IMR-90 (cell line): ENCODE measurements at regions not wholly inside any gene's neighbourhood (a gene's known extent, or its start where the extent isn't known, plus 50 kb on each side); places are given as distances from the start of the nearest gene placed in this dataset.

Source experiments
- ATAC-seq: fragments of 200-7000 bp; cut with Tn5 transposase; 2 replicates; pipeline ENCODE4 v1.9.1; 2020; ENCODE audit warnings: low read depth, mild to moderate bottlenecking, moderate library complexity
- BruUV-seq: library from RNA; stranded (reverse); fragments of 400-500 nt; replicated peaks from 2 replicates; lab custom pipeline; 2021; lab: Mats Ljungman, UMichigan
- CTCF ChIA-PET: fragments of 300-600 bp; formaldehyde crosslinking; extraction: SDS; loops from one replicate; lab custom pipeline; 2021; ENCODE audit warnings: antibody characterized with exemption; lab: Yijun Ruan, JAX
- POLR2A ChIA-PET: fragments of 300-600 bp; sonication (Branson Sonifier 250); formaldehyde crosslinking; loops from one replicate; lab custom pipeline; 2022; ENCODE audit warnings: antibody characterized with exemption; ENCODE audit not compliant: unreplicated experiment; lab: Charles Lee
- DNase-seq: peaks from one replicate; pipeline ENCODE4 v3.0.0; 2013
- H2AFZ ChIP-seq: replicated peaks from 2 replicates; pipeline ENCODE3; 2013; ENCODE audit warnings: low read length, mild to moderate bottlenecking; ENCODE audit not compliant: poor library complexity
- H2AK5ac ChIP-seq: 2 replicates; pipeline ENCODE4 v1.6.1; 2013; ENCODE audit warnings: low read depth, low read length, inconsistent platforms
- H2AK9ac ChIP-seq: replicated peaks from 2 replicates; pipeline ENCODE3; 2013; ENCODE audit warnings: mild to moderate bottlenecking, low read depth, low read length, moderate library complexity; ENCODE audit not compliant: poor library complexity
- H2BK120ac ChIP-seq: 2 replicates; pipeline ENCODE4 v1.6.1; 2013; ENCODE audit warnings: low read depth, low read length, inconsistent platforms
- H2BK15ac ChIP-seq: 3 replicates; pipeline ENCODE4 v1.6.1; 2013; ENCODE audit warnings: low read depth, low read length, inconsistent platforms
- H2BK20ac ChIP-seq: 2 replicates; pipeline ENCODE4 v1.6.1; 2013; ENCODE audit warnings: low read depth, mild to moderate bottlenecking, inconsistent platforms, low read length, moderate library complexity
- H2BK5ac ChIP-seq: 2 replicates; pipeline ENCODE4 v1.6.1; 2013; ENCODE audit warnings: mild to moderate bottlenecking, low read depth, low read length, inconsistent platforms; ENCODE audit not compliant: poor library complexity, severe bottlenecking
- H3K14ac ChIP-seq: replicated peaks from 2 replicates; pipeline ENCODE4 v1.6.1; 2013; ENCODE audit warnings: low read depth, low read length, inconsistent platforms
- H3K18ac ChIP-seq: 2 replicates; pipeline ENCODE4 v1.6.1; 2013; ENCODE audit warnings: low read depth, low read length, control low read depth
- H3K23ac ChIP-seq: 2 replicates; pipeline ENCODE4 v1.6.1; 2013; ENCODE audit warnings: low read depth, low read length, inconsistent platforms
- H3K27ac ChIP-seq: 2 replicates; pipeline ENCODE4 v1.5.1; 2013; ENCODE audit warnings: mild to moderate bottlenecking, control low read depth, low read length; ENCODE audit not compliant: insufficient read depth
- H3K27me3 ChIP-seq: 2 replicates; pipeline ENCODE4 v1.6.1; 2013; ENCODE audit warnings: low read length; ENCODE audit not compliant: control insufficient read depth, insufficient read depth
- H3K36me3 ChIP-seq: 2 replicates; pipeline ENCODE4 v1.6.1; 2013; ENCODE audit warnings: low read length, mixed read lengths; ENCODE audit not compliant: control insufficient read depth, insufficient read depth
- H3K4ac ChIP-seq: 2 replicates; pipeline ENCODE4 v1.6.1; 2013; ENCODE audit warnings: low read depth, low read length, inconsistent platforms
- H3K4me1 ChIP-seq: 2 replicates; pipeline ENCODE4 v1.6.1; 2013; ENCODE audit warnings: low read length, mixed read lengths; ENCODE audit not compliant: control insufficient read depth, insufficient read depth
- H3K4me2 ChIP-seq: 2 replicates; pipeline ENCODE4 v1.6.1; 2013; ENCODE audit warnings: low read depth, mild to moderate bottlenecking, control low read depth, low read length, moderate library complexity
- H3K4me3 ChIP-seq: 2 replicates; pipeline ENCODE4 v1.5.1; 2013; ENCODE audit warnings: low read depth, mild to moderate bottlenecking, control low read depth, low read length, moderate library complexity; ENCODE audit not compliant: insufficient read depth
- H3K56ac ChIP-seq: 2 replicates; pipeline ENCODE4 v1.6.1; 2013; ENCODE audit warnings: low read length, inconsistent platforms; ENCODE audit not compliant: insufficient read depth; ENCODE audit errors: extremely low read depth
- H3K79me1 ChIP-seq, 2 experiments: 2 replicates each; pipeline ENCODE4 v1.6.1; 2013; ENCODE audit warnings: low read length in 2 of 2, inconsistent platforms in 1 of 2, low read depth in 1 of 2
- H3K9ac ChIP-seq: 2 replicates; pipeline ENCODE4 v1.6.1; 2013; ENCODE audit warnings: low read depth, low read length, control low read depth
- H3K9me1 ChIP-seq: 2 replicates; pipeline ENCODE4 v1.6.1; 2013; ENCODE audit warnings: low read length, inconsistent platforms; ENCODE audit not compliant: insufficient read depth
- H3K9me3 ChIP-seq: 2 replicates; pipeline ENCODE4 v1.6.1; 2013; ENCODE audit warnings: low read length; ENCODE audit not compliant: control insufficient read depth, insufficient read depth
- H4K20me1 ChIP-seq: 2 replicates; pipeline ENCODE4 v1.6.1; 2013; ENCODE audit warnings: low read length, inconsistent platforms; ENCODE audit not compliant: insufficient read depth
- H4K5ac ChIP-seq: 2 replicates; pipeline ENCODE4 v1.6.1; 2013; ENCODE audit warnings: mild to moderate bottlenecking, low read depth, low read length, control low read depth
- H4K8ac ChIP-seq, 2 experiments: 2 replicates each; pipeline ENCODE4 v1.6.1; 2013; ENCODE audit warnings: low read depth in 2 of 2, low read length in 2 of 2, control low read depth in 1 of 2, inconsistent platforms in 1 of 2
- H4K91ac ChIP-seq: 2 replicates; pipeline ENCODE4 v1.6.1; 2013; ENCODE audit warnings: low read depth, low read length, inconsistent platforms; ENCODE audit not compliant: insufficient read depth
- BHLHE40 ChIP-seq: fragments of 150-350 bp; IDR thresholded peaks from 2 replicates; pipeline ENCODE4 v1.6.1; 2016; ENCODE audit warnings: mild to moderate bottlenecking, low read depth, low read length
- CEBPB ChIP-seq: IDR thresholded peaks from 2 replicates; pipeline ENCODE4 v1.6.1; 2012; ENCODE audit warnings: low read depth, low read length, improper control_type of control experiment
- FOS ChIP-seq: fragments of 150-350 bp; IDR thresholded peaks from 2 replicates; pipeline ENCODE4 v1.6.1; 2016; ENCODE audit warnings: low read depth, low read length
- MAZ ChIP-seq: IDR thresholded peaks from 2 replicates; pipeline ENCODE4 v1.6.1; 2012; ENCODE audit warnings: low read depth, mild to moderate bottlenecking, low read length, improper control_type of control experiment, moderate library complexity, borderline replicate concordance
- NFE2L2 ChIP-seq: fragments of 150-350 bp; IDR thresholded peaks from 2 replicates; pipeline ENCODE4 v1.6.1; 2016; ENCODE audit warnings: low read depth, mild to moderate bottlenecking, low read length
- POLR2A ChIP-seq: IDR thresholded peaks from 2 replicates; pipeline ENCODE4 v1.6.1; 2012; ENCODE audit warnings: mild to moderate bottlenecking, low read depth, low read length
- RCOR1 ChIP-seq: IDR thresholded peaks from 2 replicates; pipeline ENCODE4 v1.6.1; 2012; ENCODE audit warnings: mild to moderate bottlenecking, low read length, improper control_type of control experiment; ENCODE audit not compliant: insufficient replicate concordance
- RFX5 ChIP-seq: IDR thresholded peaks from 2 replicates; pipeline ENCODE4 v1.8.0; 2012; ENCODE audit warnings: low read depth, mild to moderate bottlenecking, low read length, moderate library complexity
- SMC3 ChIP-seq: fragments of 150-350 bp; IDR thresholded peaks from 2 replicates; pipeline ENCODE4 v1.6.1; 2016; ENCODE audit warnings: low read depth, mild to moderate bottlenecking, antibody characterized with exemption, low read length, moderate library complexity
- WGBS, 2 experiments: methylation state at CpG; one replicate each; pipeline versions ENCODE4 v1.1.5 to v1.1.7; 2013; ENCODE audit warnings: missing lambda C conversion rate in 2 of 2; ENCODE audit not compliant: insufficient read length in 1 of 2; ENCODE audit errors: extremely low coverage in 2 of 2; 5-methylcytosine and 5-hydroxymethylcytosine counted together
- dilution Hi-C: fragments of 300-500 bp; cut with HindIII; formaldehyde crosslinking; loops from one replicate; pipeline ENCODE4 v1.14.3; 2018; ENCODE audit warnings: low sequenced_read_pairs; ENCODE audit not compliant: unreplicated experiment
- in situ Hi-C: fragments of 300-500 bp; cut with MboI; formaldehyde crosslinking; loops from 3 replicates; pipeline ENCODE4 v1.14.3; 2019; ENCODE audit warnings: low sequenced_read_pairs, inconsistent platforms, mixed read lengths
- intact Hi-C: fragments of 100-400 bp; cut with micrococcal nuclease; formaldehyde crosslinking; loops from 2 replicates; pipeline ENCODE4 v1.10.0; 2022

GRCh38 chr12:128025589-128026245 lies 241.3 kb upstream of the TMEM132C start:
- POLR2A ChIA-PET, result no interaction called here
- Histone ChIP-seq H3K4me1 (no peaks in the 10 kb centered on the region), H2AK9ac (no peak overlapping the region), H4K20me1 (no peaks in the 10 kb centered on the region), H4K91ac (no peak overlapping the region), H2BK120ac (no peak overlapping the region), H4K8ac (no peak overlapping the region), H3K36me3 (no peaks in the 10 kb centered on the region), H3K23ac (no peak overlapping the region), H2BK20ac (no peak overlapping the region), H3K9me1 (no peaks in the 10 kb centered on the region), H4K5ac (no peak overlapping the region), H3K9me3 (peaks cover 21% of the 10 kb centered on the region; the same call in 1 of the 2 replicates), H3K14ac (no peak overlapping the region), H3K9ac (no peak overlapping the region), H3K56ac (no peak overlapping the region), H3K27me3 (no peaks in the 10 kb centered on the region), H3K79me1 (no peaks in the 10 kb centered on the region), H3K4me3 (no peak overlapping the region), H2AK5ac (no peak overlapping the region), H3K27ac (no peak overlapping the region), H2AFZ (no peak overlapping the region), H2BK15ac (no peak overlapping the region), H3K4ac (no peak overlapping the region), H3K4me2 (no peak overlapping the region), H3K18ac (no peak overlapping the region), H2BK5ac (no peak overlapping the region)
- TF ChIP-seq MAZ (no peak), POLR2A (no peak), CEBPB (no peak), BHLHE40 (no peak), SMC3 (no peak), RFX5 (no peak), RCOR1 (no peak), NFE2L2 (no peak), FOS (no peak)
- ATAC-seq (no peak), DNase-seq (no peak)
- dilution Hi-C loops (no loop called here), in situ Hi-C loops (no loop called here), intact Hi-C loops (no loop called here)
- CTCF ChIA-PET, result no interaction called here
- BruUV-seq, result no TSS peak
- 39% methylated on average over 3 of the region's 9 CpGs; no CpG with 5 or more reads in 1 of the 2 experiments for WGBS, 2 experiments
